Stimulated activated CD4-positive, alpha-beta T cell treated with anti-CD3 and anti-CD28 coated beads, Interleukin-15, amount 100 ng/mL, for 1 hour (primary cell): ENCODE measurements at regions not wholly inside any gene's neighbourhood (a gene's known extent, or its start where the extent isn't known, plus 50 kb on each side); places are given as distances from the start of the nearest gene placed in this dataset.
"Not testable (repeated sequence)": the region's sequence is repeated elsewhere in the genome, so short reads cannot be mapped to it uniquely, and the experiment has no call there.

Experiments
- DNase-seq, 2 donors: peaks; one replicate each; pipeline ENCODE4 v3.0.0-alpha.2; 2020; ENCODE audit warnings: low read depth in 1 of 2, low spot score in 1 of 2

GRCh38 chr16:72458035-72458434 lies 286.1 kb upstream of the PMFBP1 start:
- DNase-seq: no peak

DNA sequence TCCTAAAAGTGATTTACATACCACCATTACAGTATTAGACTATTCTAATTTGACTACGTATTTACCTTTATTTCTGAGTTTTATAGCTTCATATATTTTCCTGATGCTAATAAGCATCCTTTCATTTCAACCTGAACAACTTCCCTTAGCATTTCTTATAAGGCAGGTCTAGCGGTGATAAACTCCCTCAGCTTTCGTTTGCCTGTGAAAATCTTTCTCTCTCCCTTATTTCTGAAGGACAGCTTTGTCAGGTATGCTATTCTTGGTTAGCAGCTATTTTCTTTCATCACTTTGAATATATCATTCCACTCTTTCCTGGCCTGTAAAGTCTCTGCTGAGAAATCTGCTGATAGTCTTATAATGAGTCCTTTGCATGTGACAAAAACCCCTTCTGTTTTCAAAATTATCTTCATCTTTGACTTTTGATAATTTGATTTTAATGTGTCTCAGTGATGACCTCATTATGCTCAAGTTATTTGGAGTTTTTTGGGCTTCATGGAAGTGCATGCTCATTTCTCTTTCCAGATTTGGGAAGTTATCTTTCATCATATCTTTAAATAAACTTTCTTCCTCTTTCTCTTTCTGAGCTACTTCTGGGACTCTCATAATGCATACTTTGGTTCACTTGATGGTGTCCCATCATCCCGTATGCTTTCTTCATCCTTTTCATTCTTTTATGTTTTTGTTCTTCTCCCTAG lies 285.4 kb upstream of the PMFBP1 start:
- DNase-seq: no peak

- no peak for DNase-seq
Observed at GRCh38 chr16:72455743-72456659, 284.0 kb upstream of the PMFBP1 start.

DNA sequence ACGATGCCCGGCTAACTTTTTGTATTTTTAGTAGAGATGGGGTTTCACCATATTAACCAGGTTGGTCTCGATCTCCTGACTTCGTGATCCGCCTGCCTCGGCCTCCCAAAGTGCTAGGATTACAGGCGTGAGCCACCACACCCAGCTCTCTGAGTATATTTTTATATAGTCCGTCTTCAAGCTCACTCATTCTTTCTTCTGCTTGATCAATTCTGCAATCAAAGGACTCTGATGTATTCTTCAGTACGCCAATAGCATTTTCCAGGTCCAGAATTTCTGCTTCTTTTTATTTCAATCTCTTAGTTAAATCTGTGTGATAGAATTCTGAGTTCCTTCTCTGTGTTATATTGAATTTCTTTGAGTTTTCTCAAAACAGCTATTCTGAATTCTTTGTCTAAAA lies 281.9 kb upstream of the PMFBP1 start:
- not testable (repeated sequence) for DNase-seq

- no peak for DNase-seq
Observed at GRCh38 chr16:72444696-72445095, 272.7 kb upstream of the PMFBP1 start.

- no peak for DNase-seq
Observed at GRCh38 chr16:72443809-72444208, 271.9 kb upstream of the PMFBP1 start.

GRCh38 chr16:72442385-72443158 lies 270.6 kb upstream of the PMFBP1 start:
- no peak for DNase-seq

- no peak for DNase-seq
Observed at GRCh38 chr16:72437891-72438290, 265.9 kb upstream of the PMFBP1 start.

DNA sequence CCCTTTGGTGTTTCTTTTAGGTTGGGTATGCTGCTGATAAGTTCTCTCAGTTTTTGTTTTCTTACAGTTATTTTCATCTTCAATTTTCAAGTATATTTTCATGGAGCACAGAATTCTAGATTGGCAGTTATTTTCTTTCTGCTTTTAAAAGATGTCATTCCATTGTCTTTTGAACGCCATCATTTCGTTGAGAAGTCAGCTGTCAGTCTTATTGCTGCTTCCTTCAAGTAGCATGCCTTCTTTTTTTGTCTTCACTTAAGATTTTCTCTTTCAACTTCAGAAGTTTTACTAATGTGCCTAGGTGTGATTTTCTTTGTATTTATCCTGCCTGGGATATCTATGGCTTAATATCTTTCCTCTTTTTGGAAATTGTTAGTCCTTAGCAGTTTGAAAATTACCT lies 262.2 kb upstream of the PMFBP1 start:
- DNase-seq: no peak

GRCh38 chr16:72430121-72430520 lies 258.2 kb upstream of the PMFBP1 start:
- DNase-seq: no peak

DNA sequence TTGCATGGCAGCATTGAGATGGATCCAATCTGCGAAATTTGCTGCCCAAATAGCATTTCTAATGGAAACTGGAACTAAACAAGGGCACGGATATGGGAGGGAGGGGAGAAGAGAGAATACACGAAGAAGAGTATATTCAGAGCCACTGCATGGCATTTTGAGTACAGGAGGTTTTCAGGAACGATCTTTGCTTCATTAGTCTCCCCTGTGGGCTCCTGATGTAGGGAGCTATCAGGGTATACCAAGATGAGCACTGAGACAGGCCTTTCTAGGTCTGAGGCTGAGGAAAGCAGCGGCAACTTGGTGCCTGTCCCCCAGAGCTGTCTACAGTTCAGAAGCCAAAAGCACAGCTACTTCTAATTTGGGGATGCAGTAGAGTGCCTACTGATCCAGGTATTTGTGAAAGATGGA lies 257.7 kb upstream of the PMFBP1 start:
- DNase-seq: no peak

- no peak for DNase-seq
Observed at GRCh38 chr16:72428681-72429376, 256.9 kb upstream of the PMFBP1 start.

GRCh38 chr16:72427783-72428331 lies 255.9 kb upstream of the PMFBP1 start:
- DNase-seq: no peak

DNA sequence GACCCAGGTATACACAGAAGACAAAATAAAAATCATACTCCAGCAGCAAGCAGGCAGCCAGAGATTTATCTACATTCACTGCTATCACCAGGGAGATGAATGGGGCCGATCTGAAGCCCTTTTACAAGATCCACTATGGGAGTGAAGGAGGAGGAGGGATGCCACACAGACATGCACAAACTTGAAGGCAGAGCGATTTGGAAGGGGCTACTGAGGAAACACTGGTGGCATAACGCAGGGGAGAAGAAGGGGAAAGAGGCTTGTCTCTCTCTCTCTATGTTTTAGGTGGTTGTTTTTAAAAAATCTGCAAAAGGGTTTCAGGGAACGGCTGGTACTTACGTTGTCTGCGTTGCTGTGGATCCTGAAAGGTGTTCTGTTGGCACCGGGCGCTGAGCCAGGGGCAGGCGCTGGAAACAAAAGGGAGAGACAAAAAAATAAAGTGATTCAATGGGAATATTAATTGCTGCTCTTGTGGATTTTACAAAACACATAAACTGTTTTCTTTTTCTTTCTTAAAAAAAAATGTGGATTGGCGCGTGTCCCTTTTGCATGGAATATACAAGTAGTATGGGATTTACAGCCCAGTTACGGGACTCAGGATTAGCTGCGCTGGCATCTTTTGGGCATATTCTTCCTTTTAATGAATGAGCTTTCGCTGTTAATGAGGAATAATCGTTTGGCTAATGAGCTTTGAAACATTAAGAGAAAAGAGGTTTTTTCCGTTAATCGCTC lies 255.3 kb upstream of the PMFBP1 start:
- no peak for DNase-seq

GRCh38 chr16:72426386-72426785 lies 254.4 kb upstream of the PMFBP1 start:
- DNase-seq: no peak

GRCh38 chr16:72425571-72426341 lies 253.8 kb upstream of the PMFBP1 start:
- no peak for DNase-seq

GRCh38 chr16:72424757-72425156 lies 252.8 kb upstream of the PMFBP1 start:
- DNase-seq: no peak

GRCh38 chr16:72422308-72422897 lies 250.4 kb upstream of the PMFBP1 start:
- no peak for DNase-seq

- no peak for DNase-seq
Observed at GRCh38 chr16:72419638-72420037, 247.7 kb upstream of the PMFBP1 start.
